ENCODE measurements at regions not wholly inside any gene's neighbourhood (a gene's known extent, or its start where the extent isn't known, plus 50 kb on each side); places are given as distances from the start of the nearest gene placed in this dataset.

DNA sequence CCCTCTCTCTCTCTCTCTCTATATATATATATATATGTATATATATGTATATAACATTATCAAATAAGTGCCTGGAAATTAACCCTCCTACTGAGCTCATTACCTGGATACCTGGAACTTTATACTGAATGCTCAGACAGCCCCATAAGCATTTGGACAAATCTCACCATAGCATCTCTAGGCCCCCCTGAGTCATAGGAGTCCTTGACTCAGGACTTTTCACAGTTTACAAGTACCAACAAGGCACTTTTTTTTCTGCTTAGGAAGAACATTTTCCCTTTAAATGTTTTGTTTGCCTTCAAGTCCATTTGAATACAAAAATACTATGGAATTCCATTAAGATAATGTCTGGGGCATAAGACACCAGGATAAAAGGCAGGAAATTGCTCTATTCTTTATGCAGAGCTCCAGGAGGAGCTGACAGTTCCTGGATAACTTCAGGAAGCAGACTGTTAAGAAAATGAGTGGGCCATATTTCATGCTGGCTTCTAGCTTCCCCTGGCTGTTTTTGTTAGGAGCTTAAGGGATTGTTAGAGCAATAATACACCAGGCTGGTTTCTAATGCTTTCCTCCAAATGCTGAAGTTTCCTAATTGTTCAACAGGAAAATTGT lies 171.7 kb upstream of the ASIC2 start:
- POLR2A ChIA-PET = no interaction called here
- no peaks in the 10 kb centered on the region for H3K27me3 Mint-ChIP-seq (ENCODE audit: insufficient read depth, unreplicated experiment)
- no TSS peak for BruUV-seq (replicated peaks)
- peaks cover 46% of the 10 kb centered on the region for H3K9me3 Mint-ChIP-seq (ENCODE audit: unreplicated experiment)
- CTCF ChIA-PET = no interaction called here
- intact Hi-C loops (cut with micrococcal nuclease) = no loop called here
- no peaks in the 10 kb centered on the region for H3K36me3 Mint-ChIP-seq (ENCODE audit: insufficient read depth, unreplicated experiment)
- no peaks in the 10 kb centered on the region for H3K4me1 Mint-ChIP-seq (ENCODE audit: insufficient read depth, unreplicated experiment)
- TF ChIP-seq, protein P1, sequence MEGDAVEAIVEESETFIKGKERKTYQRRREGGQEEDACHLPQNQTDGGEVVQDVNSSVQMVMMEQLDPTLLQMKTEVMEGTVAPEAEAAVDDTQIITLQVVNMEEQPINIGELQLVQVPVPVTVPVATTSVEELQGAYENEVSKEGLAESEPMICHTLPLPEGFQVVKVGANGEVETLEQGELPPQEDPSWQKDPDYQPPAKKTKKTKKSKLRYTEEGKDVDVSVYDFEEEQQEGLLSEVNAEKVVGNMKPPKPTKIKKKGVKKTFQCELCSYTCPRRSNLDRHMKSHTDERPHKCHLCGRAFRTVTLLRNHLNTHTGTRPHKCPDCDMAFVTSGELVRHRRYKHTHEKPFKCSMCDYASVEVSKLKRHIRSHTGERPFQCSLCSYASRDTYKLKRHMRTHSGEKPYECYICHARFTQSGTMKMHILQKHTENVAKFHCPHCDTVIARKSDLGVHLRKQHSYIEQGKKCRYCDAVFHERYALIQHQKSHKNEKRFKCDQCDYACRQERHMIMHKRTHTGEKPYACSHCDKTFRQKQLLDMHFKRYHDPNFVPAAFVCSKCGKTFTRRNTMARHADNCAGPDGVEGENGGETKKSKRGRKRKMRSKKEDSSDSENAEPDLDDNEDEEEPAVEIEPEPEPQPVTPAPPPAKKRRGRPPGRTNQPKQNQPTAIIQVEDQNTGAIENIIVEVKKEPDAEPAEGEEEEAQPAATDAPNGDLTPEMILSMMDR (IDR thresholded peaks at IDR 0.05; ENCODE audit: unreplicated experiment) = no peak
- H3K27ac Mint-ChIP-seq (ENCODE audit: low read depth, unreplicated experiment) = no peak overlapping the region
- H3K4me3 Mint-ChIP-seq (ENCODE audit: unreplicated experiment) = no peak overlapping the region
- no peak for DNase-seq (ENCODE audit: unreplicated experiment)

DNA sequence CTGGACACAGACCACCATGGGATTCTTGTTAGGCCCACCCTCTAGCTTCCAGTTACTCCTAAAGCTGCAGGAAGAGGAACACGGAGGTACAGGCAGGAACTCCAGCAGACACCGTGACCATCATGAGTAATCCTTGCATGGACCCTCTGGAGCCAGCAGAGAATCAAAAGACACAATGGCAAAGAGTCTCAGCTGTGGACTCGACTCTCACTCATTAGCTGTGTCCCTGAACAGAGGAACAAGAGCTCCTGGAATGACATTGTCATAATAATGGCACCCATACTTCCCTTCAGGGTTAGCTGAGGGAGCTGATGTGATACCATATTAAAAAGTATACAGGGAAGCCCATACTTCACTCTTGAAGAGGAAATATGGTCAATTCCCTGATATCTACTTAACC lies 176.3 kb upstream of the ASIC2 start:
- H3K27me3 Mint-ChIP-seq (ENCODE audit: insufficient read depth, unreplicated experiment) = no peaks in the 10 kb centered on the region
- H3K27ac Mint-ChIP-seq (ENCODE audit: low read depth, unreplicated experiment) = no peak overlapping the region
- peaks cover 38% of the 10 kb centered on the region for H3K9me3 Mint-ChIP-seq (ENCODE audit: unreplicated experiment)
- TF ChIP-seq, protein P1 (IDR thresholded peaks at IDR 0.05; ENCODE audit: unreplicated experiment) = no peak
- H3K4me1 Mint-ChIP-seq (ENCODE audit: insufficient read depth, unreplicated experiment) = no peaks in the 10 kb centered on the region
- CTCF ChIA-PET = interaction anchor here (0.7 kb wide), 1 partner anchor 23 kb away, joined by 3 read pairs; no protein-coding TSS in a partner anchor
- H3K36me3 Mint-ChIP-seq (ENCODE audit: insufficient read depth, unreplicated experiment) = no peaks in the 10 kb centered on the region
- intact Hi-C loops (cut with micrococcal nuclease) = no loop called here
- no TSS peak for BruUV-seq (replicated peaks)
- DNase-seq (ENCODE audit: unreplicated experiment) = no peak
- H3K4me3 Mint-ChIP-seq (ENCODE audit: unreplicated experiment) = no peak overlapping the region
- POLR2A ChIA-PET = no interaction called here

DNA sequence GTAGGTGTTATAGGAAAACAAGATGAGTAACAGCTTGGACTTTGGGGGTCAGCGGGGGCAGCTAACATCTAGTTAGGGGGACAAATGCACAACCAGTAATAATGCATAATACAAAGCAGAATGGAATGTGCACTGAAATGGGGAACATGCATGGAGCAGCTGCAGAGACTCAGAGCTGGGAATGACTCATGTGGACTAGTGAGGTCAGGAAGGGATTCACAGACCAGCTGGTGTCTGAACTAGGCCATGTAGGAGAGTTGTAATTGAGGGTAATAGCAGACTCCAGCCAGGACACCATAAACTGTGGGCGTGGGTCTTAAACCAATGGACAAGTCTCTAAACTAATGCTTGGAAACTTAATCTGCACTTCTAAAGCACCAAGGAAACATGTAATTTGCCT lies 176.8 kb upstream of the ASIC2 start:
- Mint-ChIP-seq H3K9me3 (ENCODE audit: unreplicated experiment) (peaks cover 34% of the 10 kb centered on the region), H3K36me3 (ENCODE audit: insufficient read depth, unreplicated experiment) (no peaks in the 10 kb centered on the region), H3K27me3 (ENCODE audit: insufficient read depth, unreplicated experiment) (no peaks in the 10 kb centered on the region), H3K27ac (ENCODE audit: low read depth, unreplicated experiment) (no peak overlapping the region), H3K4me1 (ENCODE audit: insufficient read depth, unreplicated experiment) (no peaks in the 10 kb centered on the region), H3K4me3 (ENCODE audit: unreplicated experiment) (no peak overlapping the region)
- no peak for DNase-seq (ENCODE audit: unreplicated experiment)
- TF ChIP-seq, protein P1 (IDR thresholded peaks at IDR 0.05; ENCODE audit: unreplicated experiment) = no peak
- intact Hi-C loops (cut with micrococcal nuclease) = no loop called here
- CTCF ChIA-PET = interaction anchor here (0.7 kb wide), 1 partner anchor 22 kb away, joined by 3 read pairs; no protein-coding TSS in a partner anchor
- no TSS peak for BruUV-seq (replicated peaks)
- POLR2A ChIA-PET = no interaction called here

DNA sequence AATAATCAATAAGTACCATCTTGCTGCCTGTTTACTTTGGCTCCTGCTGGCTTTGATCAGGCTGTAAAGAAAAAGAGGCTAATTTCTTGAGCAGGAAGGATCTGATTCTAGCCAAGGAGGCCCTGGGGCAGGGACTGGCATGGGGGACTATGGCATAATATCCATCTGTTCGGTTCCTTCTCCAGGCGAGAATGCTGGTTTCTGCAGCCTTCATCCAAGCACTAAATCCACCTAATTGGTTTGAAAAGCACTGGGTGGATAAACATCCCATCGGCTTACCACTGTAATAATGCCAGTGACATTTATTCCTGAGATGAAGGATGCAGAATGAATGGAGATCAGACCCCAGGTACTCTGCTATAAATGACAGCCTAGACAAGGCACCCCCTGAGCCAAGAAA lies 180.0 kb upstream of the ASIC2 start:
- TF ChIP-seq, protein P1 (IDR thresholded peaks at IDR 0.05; ENCODE audit: unreplicated experiment) = no peak
- intact Hi-C loops (cut with micrococcal nuclease) = no loop called here
- Mint-ChIP-seq H3K36me3 (ENCODE audit: insufficient read depth, unreplicated experiment) (no peaks in the 10 kb centered on the region), H3K4me3 (ENCODE audit: unreplicated experiment) (no peak overlapping the region), H3K9me3 (ENCODE audit: unreplicated experiment) (peaks cover 34% of the 10 kb centered on the region), H3K27ac (ENCODE audit: low read depth, unreplicated experiment) (no peak overlapping the region), H3K27me3 (ENCODE audit: insufficient read depth, unreplicated experiment) (no peaks in the 10 kb centered on the region), H3K4me1 (ENCODE audit: insufficient read depth, unreplicated experiment) (no peaks in the 10 kb centered on the region)
- CTCF ChIA-PET = interaction anchor here (0.6 kb wide), 1 partner anchor 253 kb away, joined by 3 read pairs; no protein-coding TSS in a partner anchor
- no peak for DNase-seq (ENCODE audit: unreplicated experiment)
- POLR2A ChIA-PET = no interaction called here
- no TSS peak for BruUV-seq (replicated peaks)

Measured in MCF 10A (cell line).